Gastrocnemius medialis (tissue), 4 donors: ENCODE measurements at regions not wholly inside any gene's neighbourhood (a gene's known extent, or its start where the extent isn't known, plus 50 kb on each side); places are given as distances from the start of the nearest gene placed in this dataset.

ENCODE experiments used
- POLR2A ChIP-seq, 2 donors: fragments of 450-650 bp; IDR thresholded peaks; one replicate each; pipeline ENCODE4 v1.6.1; 2017; ENCODE audit warnings: antibody characterized with exemption in 2 of 2, mild to moderate bottlenecking in 2 of 2, moderate library complexity in 2 of 2
- TF ChIP-seq, protein P1 (sequence below), 5 experiments: fragments of 450-650 bp in 3 of 5; fragments of 200-600 bp in 2 of 5; sonication (generic) in 2 of 5; IDR thresholded peaks in 4 of 5; conservative IDR thresholded peaks in 1 of 5; 1 replicate in 4 of 5; 2 replicates in 1 of 5; pipeline ENCODE4 v1.5.1; 2016 to 2019; ENCODE audit warnings: antibody characterized with exemption in 5 of 5, mild to moderate bottlenecking in 3 of 5, moderate library complexity in 3 of 5

DNA sequence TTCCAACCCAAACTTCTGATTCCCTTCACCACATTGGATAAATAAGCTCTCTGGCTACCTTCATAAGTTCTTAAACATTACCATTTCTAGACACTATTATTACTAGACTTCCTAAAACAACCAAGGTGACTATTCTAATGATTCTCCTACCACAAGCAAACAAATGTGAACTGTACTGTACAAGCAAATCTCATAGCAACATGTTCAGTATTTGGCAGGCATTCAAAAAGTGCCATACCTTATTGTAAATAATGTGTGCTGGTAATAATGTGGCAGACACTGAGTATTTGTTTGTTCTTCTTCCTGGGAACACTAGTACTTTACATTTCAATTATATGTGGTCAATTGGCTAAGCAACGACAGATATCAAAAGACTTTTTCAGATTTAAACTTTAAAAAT lies 986.0 kb upstream of the SPRY2 start:
- TF ChIP-seq, protein P1, sequence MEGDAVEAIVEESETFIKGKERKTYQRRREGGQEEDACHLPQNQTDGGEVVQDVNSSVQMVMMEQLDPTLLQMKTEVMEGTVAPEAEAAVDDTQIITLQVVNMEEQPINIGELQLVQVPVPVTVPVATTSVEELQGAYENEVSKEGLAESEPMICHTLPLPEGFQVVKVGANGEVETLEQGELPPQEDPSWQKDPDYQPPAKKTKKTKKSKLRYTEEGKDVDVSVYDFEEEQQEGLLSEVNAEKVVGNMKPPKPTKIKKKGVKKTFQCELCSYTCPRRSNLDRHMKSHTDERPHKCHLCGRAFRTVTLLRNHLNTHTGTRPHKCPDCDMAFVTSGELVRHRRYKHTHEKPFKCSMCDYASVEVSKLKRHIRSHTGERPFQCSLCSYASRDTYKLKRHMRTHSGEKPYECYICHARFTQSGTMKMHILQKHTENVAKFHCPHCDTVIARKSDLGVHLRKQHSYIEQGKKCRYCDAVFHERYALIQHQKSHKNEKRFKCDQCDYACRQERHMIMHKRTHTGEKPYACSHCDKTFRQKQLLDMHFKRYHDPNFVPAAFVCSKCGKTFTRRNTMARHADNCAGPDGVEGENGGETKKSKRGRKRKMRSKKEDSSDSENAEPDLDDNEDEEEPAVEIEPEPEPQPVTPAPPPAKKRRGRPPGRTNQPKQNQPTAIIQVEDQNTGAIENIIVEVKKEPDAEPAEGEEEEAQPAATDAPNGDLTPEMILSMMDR (IDR thresholded peaks at IDR 0.05 in 4 of 5, conservative IDR thresholded peaks at IDR 0.05 in 1 of 5): no peak
- no peak for TF ChIP-seq POLR2A (IDR thresholded peaks at IDR 0.05)
